Lower leg skin (tissue), 3 donors: ENCODE measurements at regions not wholly inside any gene's neighbourhood (a gene's known extent, or its start where the extent isn't known, plus 50 kb on each side); places are given as distances from the start of the nearest gene placed in this dataset.
"Not testable (repeated sequence)": the region's sequence is repeated elsewhere in the genome, so short reads cannot be mapped to it uniquely, and the experiment has no call there.

ENCODE experiments used
- CTCF ChIP-seq, 3 donors: fragments of 450-650 bp; IDR thresholded peaks; one replicate each; pipeline ENCODE4 v1.5.1; 2016; ENCODE audit warnings: antibody characterized with exemption in 3 of 3, mild to moderate bottlenecking in 3 of 3, moderate library complexity in 2 of 3
- POLR2A ChIP-seq, 2 donors: fragments of 450-650 bp; IDR thresholded peaks; one replicate each; pipeline ENCODE4 v1.6.1; 2016 to 2017; ENCODE audit warnings: antibody characterized with exemption in 2 of 2, mild to moderate bottlenecking in 1 of 2, moderate library complexity in 1 of 2

GRCh38 chr2:131812605-131813004 lies 284.9 kb downstream of the CCDC74A start:
- not testable (repeated sequence) for TF ChIP-seq CTCF, POLR2A (IDR thresholded peaks at IDR 0.05)
